C4-2B (cell line): ENCODE measurements at regions not wholly inside any gene's neighbourhood (a gene's known extent, or its start where the extent isn't known, plus 50 kb on each side); places are given as distances from the start of the nearest gene placed in this dataset.

ENCODE experiments used
- H3K27ac ChIP-seq: fragments of 450-650 bp; 2 replicates; pipeline ENCODE4 v1.5.1; 2017
- CTCF ChIP-seq: fragments of 450-650 bp; conservative IDR thresholded peaks from 2 replicates; pipeline ENCODE4 v1.5.1; 2017; ENCODE audit warnings: mild to moderate bottlenecking
- ZFX ChIP-seq: fragments of 450-650 bp; IDR thresholded peaks from 2 replicates; pipeline ENCODE4 v1.6.1; 2017

DNA sequence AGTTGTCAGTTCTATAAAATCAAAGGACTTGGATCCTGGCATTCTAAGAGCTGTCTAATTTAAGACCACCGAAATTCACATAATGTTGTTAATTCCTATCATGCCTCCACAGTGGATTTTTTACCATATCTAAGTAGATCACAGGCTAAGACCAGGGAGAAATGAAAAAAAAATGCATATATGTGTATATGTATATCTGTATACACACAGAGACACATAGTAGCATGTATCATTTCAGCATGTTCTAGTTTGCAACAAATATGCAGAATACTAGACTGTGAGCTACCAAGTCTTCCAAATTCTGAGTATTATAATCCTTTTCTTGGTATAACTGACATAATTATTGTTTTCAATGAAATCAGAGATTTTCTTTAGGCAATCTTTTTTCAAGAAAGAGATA, 267.6 kb upstream of the TSHZ2 start:
- TF ChIP-seq ZFX (no peak), CTCF (no peak)
- no peak overlapping the region for H3K27ac ChIP-seq

GRCh38 chr20:52688345-52688744, 283.8 kb upstream of the TSHZ2 start:
- no peak overlapping the region for H3K27ac ChIP-seq
- TF ChIP-seq ZFX (no peak), CTCF (no peak)

- TF ChIP-seq ZFX (no peak), CTCF (no peak)
- H3K27ac ChIP-seq = no peak overlapping the region
Observed at GRCh38 chr20:52684905-52685304, 287.3 kb upstream of the TSHZ2 start.

DNA sequence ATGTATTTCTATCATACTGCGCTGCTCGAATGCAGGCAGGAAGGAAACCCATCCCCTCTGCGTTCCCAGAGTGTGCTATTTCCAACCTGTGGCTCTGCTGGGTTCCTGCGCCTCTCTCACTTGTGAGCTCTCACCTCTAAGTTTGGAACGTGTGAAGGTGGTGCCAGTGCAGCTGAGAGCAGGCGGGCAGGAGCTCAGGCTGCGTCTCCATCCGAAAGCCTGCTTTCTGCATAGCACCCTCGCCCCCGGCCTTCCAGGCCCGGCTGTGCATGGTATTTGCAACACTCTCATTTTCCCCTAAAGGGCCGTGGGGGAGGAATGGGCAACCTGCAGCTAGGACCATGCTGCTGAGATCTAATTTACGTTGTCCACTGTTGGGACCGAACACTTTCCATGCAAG, 288.0 kb upstream of the TSHZ2 start:
- H3K27ac ChIP-seq = no peak overlapping the region
- TF ChIP-seq CTCF = no peak

- TF ChIP-seq CTCF = no peak
- no peak overlapping the region for H3K27ac ChIP-seq
Observed at GRCh38 chr20:52683761-52684160, 288.4 kb upstream of the TSHZ2 start.

GRCh38 chr20:52682237-52682636, 289.9 kb upstream of the TSHZ2 start:
- TF ChIP-seq CTCF (no peak), ZFX (no peak)

GRCh38 chr20:52681288-52681687, 290.9 kb upstream of the TSHZ2 start:
- no peak overlapping the region for H3K27ac ChIP-seq
- TF ChIP-seq CTCF (no peak), ZFX (no peak)

More at GRCh38 chr20:52682237-52682636, 289.9 kb upstream of the TSHZ2 start:
- no peak overlapping the region for H3K27ac ChIP-seq
